HepG2 (cell line): ENCODE measurements at regions not wholly inside any gene's neighbourhood (a gene's known extent, or its start where the extent isn't known, plus 50 kb on each side); places are given as distances from the start of the nearest gene placed in this dataset.

Experiments used
- ATAC-seq: fragments of 200-7000 bp; cut with Tn5 transposase; 3 replicates; pipeline ENCODE4 v1.9.1; 2020; ENCODE audit warnings: mild to moderate bottlenecking, moderate library complexity
- BruUV-seq: library from RNA; stranded (reverse); fragments of 400-500 nt; replicated peaks from 2 replicates; lab custom pipeline; 2021; lab: Mats Ljungman, UMichigan
- CTCF ChIA-PET: fragments of 300-600 bp; formaldehyde crosslinking; extraction: SDS; loops from one replicate; lab custom pipeline; 2021; ENCODE audit warnings: low total read pairs, inconsistent platforms, low intra/inter-chr PET ratio; lab: Yijun Ruan, JAX
- POLR2A ChIA-PET: fragments of 350-600 bp; sonication (Branson Sonifier 250); formaldehyde crosslinking; loops from one replicate; lab custom pipeline; 2020; ENCODE audit warnings: antibody characterized with exemption, inconsistent platforms; lab: Yijun Ruan, JAX
- DNase-seq: peaks from one replicate; pipeline ENCODE4 v3.0.0-alpha.2; 2015; ENCODE audit warnings: low spot score
- FAIRE-seq: peaks from 3 replicates; lab custom pipeline; 2011; peaks lifted over from hg19 to GRCh38; lab: Jason Lieb, UNC
- H2AFZ ChIP-seq: one replicate; pipeline ENCODE4 v1.6.1; 2011; ENCODE audit warnings: low read length, inconsistent platforms
- H3K27ac ChIP-seq: fragments of 300-600 bp; 3 replicates; pipeline ENCODE4 v1.8.0; 2011; ENCODE audit warnings: mixed run types, mild to moderate bottlenecking, mixed read lengths, low read length, inconsistent platforms; ENCODE audit not compliant: insufficient read depth; ENCODE audit errors: extremely low read length
- H3K27me3 ChIP-seq, 2 experiments: fragments of 200-600 bp in 1 of 2; 2 replicates in 1 of 2; 3 replicates in 1 of 2; pipeline versions ENCODE4 v1.6.0 to v1.8.0; 2011; ENCODE audit warnings: low read length in 2 of 2, mild to moderate bottlenecking in 2 of 2, moderate library complexity in 2 of 2, inconsistent platforms in 1 of 2; ENCODE audit not compliant: insufficient read depth in 2 of 2, control insufficient read depth in 1 of 2
- H3K36me3 ChIP-seq, 2 experiments: fragments of 200-600 bp in 1 of 2; replicated peaks in 1 of 2; 2 replicates in 1 of 2; 3 replicates in 1 of 2; pipeline versions ENCODE4 v1.5.1 to v1.8.0; 2011; ENCODE audit warnings: low read length in 2 of 2, inconsistent platforms in 1 of 2; ENCODE audit not compliant: insufficient read depth in 2 of 2, control insufficient read depth in 1 of 2
- H3K4me1 ChIP-seq: 2 replicates; pipeline ENCODE4 v1.5.1; 2012; ENCODE audit warnings: low read length, inconsistent platforms; ENCODE audit not compliant: insufficient read depth
- H3K4me2 ChIP-seq: 2 replicates; pipeline ENCODE4 v1.6.0; 2011; ENCODE audit warnings: low read depth, low read length, inconsistent platforms
- H3K4me3 ChIP-seq, 3 experiments: fragments of 200-600 bp in 1 of 3; sonication (generic), shearing (Covaris generic) in 1 of 3; replicated peaks in 1 of 3; 2 replicates each; pipeline ENCODE4 v1.5.1; 2011 to 2016; ENCODE audit warnings: low read length in 3 of 3, inconsistent platforms in 2 of 3, low read depth in 2 of 3, mild to moderate bottlenecking in 2 of 3, control low read depth in 1 of 3, mixed read lengths in 1 of 3; ENCODE audit not compliant: insufficient read depth in 1 of 3
- H3K79me2 ChIP-seq: one replicate; pipeline ENCODE4 v1.6.1; 2011; ENCODE audit warnings: low read length, inconsistent platforms; ENCODE audit not compliant: insufficient read depth
- H3K9ac ChIP-seq: 2 replicates; pipeline ENCODE4 v1.6.0; 2011; ENCODE audit warnings: mild to moderate bottlenecking, low read depth, low read length, inconsistent platforms; ENCODE audit not compliant: insufficient read depth
- H3K9me3 ChIP-seq: 2 replicates; pipeline ENCODE4 v1.5.1; 2012; ENCODE audit warnings: mild to moderate bottlenecking, low read length
- H4K20me1 ChIP-seq: 2 replicates; pipeline ENCODE4 v1.6.0; 2011; ENCODE audit warnings: inconsistent platforms, mild to moderate bottlenecking, low read length, moderate library complexity; ENCODE audit not compliant: insufficient read depth
- ATRX ChIP-seq: sonication (generic); formaldehyde crosslinking; IDR thresholded peaks from 2 replicates; pipeline ENCODE4 v1.4.0; 2020; ENCODE audit warnings: missing genetic modification reagents, borderline replicate concordance
- BCL3 ChIP-seq: sonication (generic); formaldehyde crosslinking; IDR thresholded peaks from 2 replicates; pipeline ENCODE4 v1.5.1; 2020; ENCODE audit warnings: mild to moderate bottlenecking, missing genetic modification reagents, moderate library complexity
- FOXA3 ChIP-seq: IDR thresholded peaks from 2 replicates; pipeline ENCODE4 v1.6.1; 2016; ENCODE audit warnings: missing genetic modification reagents, missing compliant biosample characterization
- HOXA7 ChIP-seq: sonication (generic); formaldehyde crosslinking; IDR thresholded peaks from 2 replicates; pipeline ENCODE4 v1.8.1; 2022; ENCODE audit warnings: mild to moderate bottlenecking, missing genetic modification reagents, moderate library complexity
- MTA1 ChIP-seq: sonication (generic); formaldehyde crosslinking; IDR thresholded peaks from 2 replicates; pipeline ENCODE4 v1.4.0; 2020; ENCODE audit warnings: missing genetic modification reagents, mild to moderate bottlenecking, borderline replicate concordance
- STAG1 ChIP-seq: sonication (generic); formaldehyde crosslinking; IDR thresholded peaks from 2 replicates; pipeline ENCODE4 v1.4.0; 2020; ENCODE audit warnings: missing genetic modification reagents
- SYNCRIP ChIP-seq: fragments of 200-400 bp; formaldehyde crosslinking; IDR thresholded peaks from 2 replicates; pipeline ENCODE4 v1.6.1; 2018; ENCODE audit warnings: mild to moderate bottlenecking, low read depth, low read length; ENCODE audit not compliant: insufficient read depth
- ZBTB4 ChIP-seq: sonication (generic); formaldehyde crosslinking; IDR thresholded peaks from 2 replicates; pipeline ENCODE4 v1.4.0; 2020; ENCODE audit warnings: missing genetic modification reagents, mild to moderate bottlenecking, borderline replicate concordance
- ZBTB46 ChIP-seq: sonication (generic); formaldehyde crosslinking; IDR thresholded peaks from 2 replicates; pipeline ENCODE4 v1.4.0; 2020; ENCODE audit warnings: mild to moderate bottlenecking, missing genetic modification reagents, borderline replicate concordance
- ZNF484 ChIP-seq: sonication (generic); formaldehyde crosslinking; IDR thresholded peaks from 2 replicates; pipeline ENCODE4 v1.5.1; 2020; ENCODE audit warnings: mild to moderate bottlenecking, low read depth, missing genetic modification reagents, borderline replicate concordance
- ZNF772 ChIP-seq: sonication (generic); formaldehyde crosslinking; IDR thresholded peaks from 2 replicates; pipeline ENCODE4 v1.5.0; 2020; ENCODE audit warnings: mild to moderate bottlenecking, missing genetic modification reagents
- ZSCAN25 ChIP-seq: sonication (generic); formaldehyde crosslinking; IDR thresholded peaks from 2 replicates; pipeline ENCODE4 v1.8.0; 2022; ENCODE audit warnings: mild to moderate bottlenecking, missing genetic modification reagents
- WGBS: methylation state at CpG from one replicate; pipeline ENCODE4 v1.1.6; 2017; ENCODE audit warnings: low lambda C conversion rate; 5-methylcytosine and 5-hydroxymethylcytosine counted together
- in situ Hi-C: cut with HindIII; loops from 2 replicates; pipeline ENCODE4 v1.10.0; 2017; ENCODE audit warnings: low pct_unique_long_range_greater_than_20kb; ENCODE audit not compliant: extremely low pct_ligation_motif_present
- intact Hi-C: fragments of 100-400 bp; cut with micrococcal nuclease; formaldehyde crosslinking; loops from one replicate; pipeline ENCODE4 v1.10.0; 2022; ENCODE audit not compliant: unreplicated experiment
- TF ChIP-seq, protein P1 (sequence below): sonication (generic); formaldehyde crosslinking; IDR thresholded peaks from 2 replicates; pipeline ENCODE4 v1.4.0; 2020; ENCODE audit warnings: missing genetic modification reagents
- TF ChIP-seq, protein P2 (sequence below): sonication (generic); formaldehyde crosslinking; IDR thresholded peaks from 2 replicates; pipeline ENCODE4 v1.5.0; 2020; ENCODE audit warnings: mild to moderate bottlenecking, missing genetic modification reagents

DNA sequence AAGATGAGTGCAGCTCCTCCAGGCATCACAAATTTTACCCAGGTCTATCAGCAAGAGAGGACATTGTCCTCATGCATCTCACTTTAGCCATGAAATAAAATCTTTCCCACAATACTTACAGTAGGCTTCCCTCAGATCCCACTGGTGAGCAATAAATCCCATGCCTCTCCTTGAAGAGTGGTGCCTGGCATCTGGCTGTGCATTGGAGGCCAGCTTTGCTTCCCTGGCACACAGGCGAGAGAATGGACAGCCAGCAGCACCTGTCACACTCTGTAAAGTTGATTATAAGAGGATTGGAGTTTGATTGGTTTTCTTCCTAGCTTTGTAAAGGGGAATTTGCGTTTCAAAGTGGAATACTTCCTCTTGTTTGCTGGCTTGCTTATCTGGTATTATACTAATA lies 1153.9 kb downstream of the AACS start (continued):
- TF ChIP-seq STAG1 (CRISPR knock-in tag) (no peak), ZBTB4 (no peak)

DNA sequence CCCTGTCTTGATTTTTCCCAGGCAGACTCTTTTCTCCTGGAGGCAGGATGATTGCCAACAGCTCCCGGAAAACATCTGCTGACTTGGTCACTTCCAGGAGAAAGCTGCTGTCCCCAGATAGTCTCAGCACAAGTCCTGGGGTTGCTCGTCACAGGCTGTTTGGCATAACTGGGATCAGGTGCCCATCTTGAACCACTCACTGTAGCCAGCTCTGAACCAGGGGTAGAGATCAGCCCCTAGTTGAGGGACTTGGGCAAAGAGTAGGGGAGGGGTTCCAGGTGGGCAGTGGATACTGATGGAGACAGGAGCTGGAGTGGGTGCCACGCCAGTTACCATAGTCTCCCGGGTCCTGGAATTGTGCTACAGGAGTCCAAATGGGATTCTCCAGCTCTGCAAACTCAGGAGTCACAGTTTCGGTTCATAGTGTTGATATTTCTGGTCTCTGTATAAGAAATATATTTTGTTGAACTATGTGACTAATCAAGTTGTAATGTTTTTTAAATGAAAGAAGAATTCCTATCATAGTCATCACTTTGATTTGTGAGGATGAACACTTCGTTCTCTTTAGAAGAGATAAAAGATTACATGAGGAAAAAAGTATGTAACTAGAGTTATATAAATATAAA lies 1154.5 kb downstream of the AACS start:
- no peak overlapping the region for H3K27ac ChIP-seq
- H3K4me2 ChIP-seq, result no peak overlapping the region
- H2AFZ ChIP-seq, result no peak overlapping the region
- no peaks in the 10 kb centered on the region for H3K4me1 ChIP-seq
- no peaks in the 10 kb centered on the region for H4K20me1 ChIP-seq
- BruUV-seq, result no TSS peak
- 2% methylated on average over 6 of the region's 6 CpGs for WGBS
- in situ Hi-C loops (no loop called here), intact Hi-C loops (no loop called here)
- no peak overlapping the region for H3K4me3 ChIP-seq
- no peak for DNase-seq
- ChIA-PET CTCF (no interaction called here), POLR2A (no interaction called here)
- peaks cover 85% of the 10 kb centered on the region for H3K9me3 ChIP-seq
- no peak for ATAC-seq
- H3K27me3 ChIP-seq, result no peaks in the 10 kb centered on the region
- H3K36me3 ChIP-seq, result no peaks in the 10 kb centered on the region
- no peak overlapping the region for H3K9ac ChIP-seq
- FAIRE-seq, result no peak
- no peaks in the 10 kb centered on the region for H3K79me2 ChIP-seq
- TF ChIP-seq, protein P1, sequence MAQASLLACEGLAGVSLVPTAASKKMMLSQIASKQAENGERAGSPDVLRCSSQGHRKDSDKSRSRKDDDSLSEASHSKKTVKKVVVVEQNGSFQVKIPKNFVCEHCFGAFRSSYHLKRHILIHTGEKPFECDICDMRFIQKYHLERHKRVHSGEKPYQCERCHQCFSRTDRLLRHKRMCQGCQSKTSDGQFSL, result no peak
- TF ChIP-seq FOXA3 (CRISPR knock-in tag) (no peak), ZNF772 (no peak), ZNF484 (CRISPR knock-in tag) (no peak), SYNCRIP (no peak), ATRX (CRISPR knock-in tag) (no peak), ZBTB46 (CRISPR knock-in tag) (no peak), MTA1 (CRISPR knock-in tag) (no peak), HOXA7 (CRISPR knock-in tag) (no peak), ZSCAN25 (CRISPR knock-in tag) (no peak), BCL3 (CRISPR knock-in tag) (no peak)
- TF ChIP-seq, protein P2, sequence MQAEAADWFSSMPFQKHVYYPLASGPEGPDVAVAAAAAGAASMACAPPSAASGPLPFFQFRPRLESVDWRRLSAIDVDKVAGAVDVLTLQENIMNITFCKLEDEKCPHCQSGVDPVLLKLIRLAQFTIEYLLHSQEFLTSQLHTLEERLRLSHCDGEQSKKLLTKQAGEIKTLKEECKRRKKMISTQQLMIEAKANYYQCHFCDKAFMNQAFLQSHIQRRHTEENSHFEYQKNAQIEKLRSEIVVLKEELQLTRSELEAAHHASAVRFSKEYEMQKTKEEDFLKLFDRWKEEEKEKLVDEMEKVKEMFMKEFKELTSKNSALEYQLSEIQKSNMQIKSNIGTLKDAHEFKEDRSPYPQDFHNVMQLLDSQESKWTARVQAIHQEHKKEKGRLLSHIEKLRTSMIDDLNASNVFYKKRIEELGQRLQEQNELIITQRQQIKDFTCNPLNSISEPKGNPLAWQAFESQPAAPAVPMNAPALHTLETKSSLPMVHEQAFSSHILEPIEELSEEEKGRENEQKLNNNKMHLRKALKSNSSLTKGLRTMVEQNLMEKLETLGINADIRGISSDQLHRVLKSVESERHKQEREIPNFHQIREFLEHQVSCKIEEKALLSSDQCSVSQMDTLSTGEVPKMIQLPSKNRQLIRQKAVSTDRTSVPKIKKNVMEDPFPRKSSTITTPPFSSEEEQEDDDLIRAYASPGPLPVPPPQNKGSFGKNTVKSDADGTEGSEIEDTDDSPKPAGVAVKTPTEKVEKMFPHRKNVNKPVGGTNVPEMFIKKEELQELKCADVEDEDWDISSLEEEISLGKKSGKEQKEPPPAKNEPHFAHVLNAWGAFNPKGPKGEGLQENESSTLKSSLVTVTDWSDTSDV (CRISPR knock-in tag), result no peak
